ENCODE measurements at regions not wholly inside any gene's neighbourhood (a gene's known extent, or its start where the extent isn't known, plus 50 kb on each side); places are given as distances from the start of the nearest gene placed in this dataset.

GRCh38 chr1:219731771-219732170 is 118.9 kb upstream of the ZC3H11B start:
- H3K27me3 Mint-ChIP-seq (ENCODE audit: low read depth): no peaks in the 10 kb centered on the region
- peaks cover 21% of the 10 kb centered on the region for H3K9me3 Mint-ChIP-seq (ENCODE audit: low read depth)
- H3K4me1 Mint-ChIP-seq (ENCODE audit: low read depth): no peaks in the 10 kb centered on the region
- H3K27ac Mint-ChIP-seq (ENCODE audit: unreplicated experiment): no peak overlapping the region
- DNase-seq (ENCODE audit: low spot score): no peak
- peaks cover 2% of the 10 kb centered on the region for H3K36me3 Mint-ChIP-seq (ENCODE audit: low read depth)
- no peak for TF ChIP-seq CTCF (IDR thresholded peaks at IDR 0.05)
- H3K4me3 Mint-ChIP-seq (ENCODE audit: unreplicated experiment): no peak overlapping the region

- DNase-seq (ENCODE audit: low spot score): no peak
- Mint-ChIP-seq H3K9me3 (ENCODE audit: low read depth) (peaks cover 39% of the 10 kb centered on the region), H3K36me3 (ENCODE audit: low read depth) (peaks cover 7% of the 10 kb centered on the region), H3K4me3 (ENCODE audit: unreplicated experiment) (no peak overlapping the region), H3K27ac (ENCODE audit: unreplicated experiment) (no peak overlapping the region), H3K27me3 (ENCODE audit: low read depth) (no peaks in the 10 kb centered on the region), H3K4me1 (ENCODE audit: low read depth) (no peaks in the 10 kb centered on the region)
- TF ChIP-seq CTCF (IDR thresholded peaks at IDR 0.05): no peak
Observed at GRCh38 chr1:219726480-219727272, 113.8 kb upstream of the ZC3H11B start.

- Mint-ChIP-seq H3K36me3 (ENCODE audit: low read depth) (peaks cover 7% of the 10 kb centered on the region), H3K27ac (ENCODE audit: unreplicated experiment) (no peak overlapping the region), H3K27me3 (ENCODE audit: low read depth) (no peaks in the 10 kb centered on the region), H3K4me3 (ENCODE audit: unreplicated experiment) (no peak overlapping the region), H3K4me1 (ENCODE audit: low read depth) (no peaks in the 10 kb centered on the region), H3K9me3 (ENCODE audit: low read depth) (peaks cover 39% of the 10 kb centered on the region)
- TF ChIP-seq CTCF (IDR thresholded peaks at IDR 0.05): no peak
- DNase-seq (ENCODE audit: low spot score): no peak
Observed at GRCh38 chr1:219724440-219724839, 111.5 kb upstream of the ZC3H11B start.

GRCh38 chr1:219717536-219717935 is 104.6 kb upstream of the ZC3H11B start:
- Mint-ChIP-seq H3K4me1 (ENCODE audit: low read depth) (no peaks in the 10 kb centered on the region), H3K27ac (ENCODE audit: unreplicated experiment) (no peak overlapping the region), H3K27me3 (ENCODE audit: low read depth) (no peaks in the 10 kb centered on the region), H3K4me3 (ENCODE audit: unreplicated experiment) (no peak overlapping the region), H3K36me3 (ENCODE audit: low read depth) (no peaks in the 10 kb centered on the region), H3K9me3 (ENCODE audit: low read depth) (peaks cover 3% of the 10 kb centered on the region)
- no peak for TF ChIP-seq CTCF (IDR thresholded peaks at IDR 0.05)
- DNase-seq (ENCODE audit: low spot score): no peak

GRCh38 chr1:219716611-219717114 is 103.8 kb upstream of the ZC3H11B start:
- Mint-ChIP-seq H3K27ac (ENCODE audit: unreplicated experiment) (no peak overlapping the region), H3K4me1 (ENCODE audit: low read depth) (no peaks in the 10 kb centered on the region), H3K36me3 (ENCODE audit: low read depth) (no peaks in the 10 kb centered on the region), H3K9me3 (ENCODE audit: low read depth) (peaks cover 3% of the 10 kb centered on the region), H3K27me3 (ENCODE audit: low read depth) (no peaks in the 10 kb centered on the region), H3K4me3 (ENCODE audit: unreplicated experiment) (no peak overlapping the region)
- no peak for DNase-seq (ENCODE audit: low spot score)
- TF ChIP-seq CTCF (IDR thresholded peaks at IDR 0.05): no peak
